ENCODE measurements at regions not wholly inside any gene's neighbourhood (a gene's known extent, or its start where the extent isn't known, plus 50 kb on each side); places are given as distances from the start of the nearest gene placed in this dataset.

DNA sequence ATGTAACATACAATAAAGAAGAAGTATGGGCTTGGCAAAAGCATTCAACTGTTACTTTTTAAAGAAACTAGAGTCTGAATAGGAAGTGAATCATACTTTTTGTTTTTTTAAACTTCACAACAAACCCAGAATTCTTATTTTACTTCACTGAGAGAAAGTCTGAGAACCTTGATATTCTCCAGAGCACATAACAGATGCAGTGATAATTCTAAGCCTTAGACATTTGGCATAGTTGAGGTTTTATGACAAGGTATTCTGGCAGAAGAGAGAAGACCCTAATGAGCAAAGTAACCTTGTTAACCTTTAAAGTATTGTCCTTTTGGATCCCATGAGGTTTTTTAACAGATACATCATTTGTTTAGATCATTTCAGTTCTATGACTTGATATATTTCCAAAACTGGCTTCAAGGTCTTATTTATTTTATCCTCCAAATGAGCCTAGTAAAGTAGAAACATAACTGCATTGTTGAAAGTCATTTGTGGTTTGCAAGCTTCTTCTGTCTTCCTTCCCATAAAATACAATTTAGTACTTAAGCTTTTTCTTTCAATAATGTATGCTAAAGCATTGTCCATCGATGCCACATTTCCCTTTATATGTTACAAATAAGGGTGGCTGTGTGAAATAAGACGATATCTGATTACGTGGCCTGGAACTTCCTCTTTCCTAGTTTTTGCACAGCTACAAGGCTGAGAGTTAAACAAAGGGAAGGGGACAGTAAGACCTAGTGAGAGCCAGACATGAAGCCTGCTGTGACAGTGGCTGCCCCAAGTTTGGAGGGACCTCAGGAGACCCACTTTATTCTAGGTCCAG, 86.1 kb upstream of the ITPRID2 start:
- no peaks in the 10 kb centered on the region for H3K36me3 ChIP-seq
- intact Hi-C loops (cut with DNase I), result no loop called here
- H3K9me3 ChIP-seq, result no peaks in the 10 kb centered on the region
- H3K27me3 ChIP-seq, result no peaks in the 10 kb centered on the region
- no peak for TF ChIP-seq POLR2A (IDR thresholded peaks at IDR 0.05)
- TF ChIP-seq, protein P1, sequence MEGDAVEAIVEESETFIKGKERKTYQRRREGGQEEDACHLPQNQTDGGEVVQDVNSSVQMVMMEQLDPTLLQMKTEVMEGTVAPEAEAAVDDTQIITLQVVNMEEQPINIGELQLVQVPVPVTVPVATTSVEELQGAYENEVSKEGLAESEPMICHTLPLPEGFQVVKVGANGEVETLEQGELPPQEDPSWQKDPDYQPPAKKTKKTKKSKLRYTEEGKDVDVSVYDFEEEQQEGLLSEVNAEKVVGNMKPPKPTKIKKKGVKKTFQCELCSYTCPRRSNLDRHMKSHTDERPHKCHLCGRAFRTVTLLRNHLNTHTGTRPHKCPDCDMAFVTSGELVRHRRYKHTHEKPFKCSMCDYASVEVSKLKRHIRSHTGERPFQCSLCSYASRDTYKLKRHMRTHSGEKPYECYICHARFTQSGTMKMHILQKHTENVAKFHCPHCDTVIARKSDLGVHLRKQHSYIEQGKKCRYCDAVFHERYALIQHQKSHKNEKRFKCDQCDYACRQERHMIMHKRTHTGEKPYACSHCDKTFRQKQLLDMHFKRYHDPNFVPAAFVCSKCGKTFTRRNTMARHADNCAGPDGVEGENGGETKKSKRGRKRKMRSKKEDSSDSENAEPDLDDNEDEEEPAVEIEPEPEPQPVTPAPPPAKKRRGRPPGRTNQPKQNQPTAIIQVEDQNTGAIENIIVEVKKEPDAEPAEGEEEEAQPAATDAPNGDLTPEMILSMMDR (IDR thresholded peaks at IDR 0.05), result no peak
- H3K4me1 ChIP-seq, result peaks cover 0 to 21% (median 6%) of the 10 kb centered on the region in 3 donors
- H3K4me3 ChIP-seq, result no peak overlapping the region
- DNase-seq, result no peak
- WGBS, 2 donors, result 37 to 50% methylated on average over 2 to 3 of the region's 3 CpGs
- peak overlapping the region in 3 of 4 donors; percentile 2 to 37 (median 37) for H3K27ac ChIP-seq

DNA sequence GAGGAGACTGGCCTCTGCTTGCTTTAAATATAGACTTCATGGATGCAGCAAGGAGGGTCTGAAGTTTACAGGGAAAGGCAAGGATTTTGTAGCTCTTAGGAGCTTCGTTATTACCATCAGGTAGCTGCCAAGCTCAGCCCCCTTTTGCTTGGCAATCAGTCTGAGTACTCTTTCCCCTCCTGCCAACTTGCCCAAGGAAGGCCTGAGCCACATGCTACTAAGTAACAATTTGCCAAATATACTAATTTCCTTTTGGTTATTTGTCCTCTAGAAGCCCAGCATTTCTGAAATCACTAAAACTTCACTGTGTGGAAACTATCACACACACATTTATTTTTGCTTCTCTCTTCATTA, 85.5 kb upstream of the ITPRID2 start:
- peak overlapping the region in 3 of 4 donors; percentile 2 to 37 (median 37) for H3K27ac ChIP-seq
- H3K4me3 ChIP-seq, result no peak overlapping the region
- 0 to 11% methylated on average over 1 of the region's 1 CpG for WGBS, 2 donors
- H3K9me3 ChIP-seq, result no peaks in the 10 kb centered on the region
- intact Hi-C loops (cut with DNase I), result no loop called here
- peaks cover 0 to 27% (median 9%) of the 10 kb centered on the region in 3 donors for H3K4me1 ChIP-seq
- H3K36me3 ChIP-seq, result no peaks in the 10 kb centered on the region
- no peak for DNase-seq
- no peaks in the 10 kb centered on the region for H3K27me3 ChIP-seq
- no peak for TF ChIP-seq POLR2A (IDR thresholded peaks at IDR 0.05)
- TF ChIP-seq, protein P1 (IDR thresholded peaks at IDR 0.05), result no peak

- no peak for DNase-seq
Measured at GRCh38 chr2:181807526-181807925, 84.0 kb upstream of the ITPRID2 start.

DNA sequence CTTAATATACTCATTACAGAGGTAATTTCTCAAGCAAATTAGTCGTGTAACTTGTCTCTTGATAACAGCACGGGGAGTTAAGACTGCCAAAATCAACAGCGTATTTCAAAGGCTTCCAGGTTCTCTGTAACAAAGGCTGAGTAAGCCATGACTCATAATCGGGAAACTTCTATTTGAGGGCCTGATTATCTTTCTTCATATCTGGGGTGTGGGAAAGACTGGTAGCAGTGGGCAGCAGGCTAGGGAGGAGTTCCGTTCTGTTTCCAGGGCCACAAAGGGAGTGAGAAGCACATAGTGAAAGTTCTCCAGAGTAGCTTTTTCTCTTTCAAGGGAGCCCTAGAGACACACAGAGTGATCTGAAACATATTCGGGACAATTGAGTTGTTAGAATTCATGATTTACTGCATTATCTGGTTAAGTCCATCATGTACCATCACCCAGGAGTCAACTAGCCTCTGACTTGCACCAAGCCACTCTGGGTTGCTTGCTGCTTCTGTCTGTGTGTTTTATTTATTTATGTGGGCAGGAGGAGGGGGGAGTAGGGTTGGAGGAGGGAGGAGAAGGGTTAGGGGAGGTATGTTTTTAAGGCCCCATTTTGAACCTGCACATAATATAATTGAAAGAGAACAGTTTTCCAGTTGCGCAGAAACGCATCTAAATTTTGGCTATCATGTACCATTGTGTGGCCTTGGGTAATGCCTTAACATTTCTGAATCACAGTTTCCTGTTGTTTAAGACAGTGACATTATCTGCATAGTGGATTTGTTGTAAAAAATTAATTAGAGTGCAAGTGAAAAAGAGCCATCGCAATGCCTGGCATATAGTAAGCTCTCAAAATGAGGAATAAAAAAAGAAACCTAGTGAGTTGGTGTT, 80.5 kb upstream of the ITPRID2 start:
- WGBS, 2 donors, result 37 to 44% methylated on average over 9 of the region's 9 CpGs

More at GRCh38 chr2:181807526-181807925, 84.0 kb upstream of the ITPRID2 start:
- 90 to 91% methylated on average over 2 of the region's 2 CpGs for WGBS, 2 donors
- intact Hi-C loops (cut with DNase I), result no loop called here
- TF ChIP-seq, protein P1 (IDR thresholded peaks at IDR 0.05), result no peak
- no peak for TF ChIP-seq POLR2A (IDR thresholded peaks at IDR 0.05)
- Histone ChIP-seq H3K27ac (no peak overlapping the region), H3K27me3 (no peaks in the 10 kb centered on the region), H3K36me3 (no peaks in the 10 kb centered on the region), H3K9me3 (no peaks in the 10 kb centered on the region), H3K4me1 (peaks cover 0 to 35% (median 19%) of the 10 kb centered on the region in 3 donors), H3K4me3 (no peak overlapping the region)

More for the DNA sequence above, 80.5 kb upstream of the ITPRID2 start:
- peak overlapping the region; percentile 20 to 81 (median 65) for H3K27ac ChIP-seq
- no peak for TF ChIP-seq POLR2A (IDR thresholded peaks at IDR 0.05)
- TF ChIP-seq, protein P1 (IDR thresholded peaks at IDR 0.05), result no peak
- peaks cover 0 to 20% (median 15%) of the 10 kb centered on the region in 3 donors for H3K4me1 ChIP-seq
- H3K9me3 ChIP-seq, result no peaks in the 10 kb centered on the region
- DNase-seq, result no peak
- H3K4me3 ChIP-seq, result peak overlapping the region in 1 of 4 donors; percentile 8
- no peaks in the 10 kb centered on the region for H3K27me3 ChIP-seq
- intact Hi-C loops (cut with DNase I), result no loop called here
- no peaks in the 10 kb centered on the region for H3K36me3 ChIP-seq

All from esophagus squamous epithelium (tissue), 5 donors.